ENCODE measurements at regions not wholly inside any gene's neighbourhood (a gene's known extent, or its start where the extent isn't known, plus 50 kb on each side); places are given as distances from the start of the nearest gene placed in this dataset.

- TF ChIP-seq CTCF (IDR thresholded peaks at IDR 0.05) = no peak
- TF ChIP-seq POLR2A (IDR thresholded peaks at IDR 0.05) = no peak
- DNase-seq (ENCODE audit: low spot score in 2 of 2) = no peak
- no peak overlapping the region for H3K4me3 ChIP-seq (ENCODE audit: low read depth, poor library complexity, severe bottlenecking)
- intact Hi-C loops (cut with DNase I; ENCODE audit: low total_unique reads) = no loop called here
These were observed 665.0 kb upstream of the CBLB start for GRCh38 chr3:106533788-106534160.

DNA sequence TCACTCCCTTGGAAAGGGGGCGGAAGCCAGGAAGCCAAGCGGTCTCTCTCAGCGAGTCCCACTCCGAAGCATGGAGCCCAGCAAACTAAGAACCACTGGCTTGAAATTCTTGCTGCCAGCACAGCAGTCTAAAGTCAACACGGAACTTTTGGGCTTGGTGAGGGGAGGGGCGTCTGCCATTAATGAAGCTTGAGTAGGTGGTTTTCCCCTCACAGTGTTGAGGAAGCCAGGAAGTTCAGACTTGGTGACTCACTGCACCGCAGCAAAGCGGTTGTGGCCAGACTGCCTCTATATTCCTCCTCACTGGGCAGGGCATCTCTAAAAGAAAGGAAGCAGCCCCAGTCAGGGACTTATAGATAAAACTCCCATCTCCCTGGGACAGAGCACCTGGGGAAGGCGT is 665.4 kb upstream of the CBLB start:
- intact Hi-C loops (cut with DNase I; ENCODE audit: low total_unique reads) = no loop called here
- 82 to 89% methylated on average over 9 of the region's 9 CpGs for WGBS, 2 donors
- DNase-seq (ENCODE audit: low spot score in 2 of 2) = no peak
- H3K4me3 ChIP-seq (ENCODE audit: low read depth, poor library complexity, severe bottlenecking) = no peak overlapping the region
- TF ChIP-seq CTCF (IDR thresholded peaks at IDR 0.05) = no peak

- intact Hi-C loops (cut with DNase I; ENCODE audit: low total_unique reads) = no loop called here
- TF ChIP-seq POLR2A (IDR thresholded peaks at IDR 0.05) (no peak), CTCF (IDR thresholded peaks at IDR 0.05) (no peak)
- no peak overlapping the region for H3K4me3 ChIP-seq (ENCODE audit: low read depth, poor library complexity, severe bottlenecking)
- 90 to 96% methylated on average over 3 of the region's 3 CpGs for WGBS, 2 donors
- no peak for DNase-seq (ENCODE audit: low spot score in 2 of 2)
These were observed 671.9 kb upstream of the CBLB start for GRCh38 chr3:106540743-106541142.

GRCh38 chr3:106542101-106542769 is 673.4 kb upstream of the CBLB start:
- intact Hi-C loops (cut with DNase I; ENCODE audit: low total_unique reads) = no loop called here

GRCh38 chr3:106552351-106553043 is 683.7 kb upstream of the CBLB start:
- DNase-seq (ENCODE audit: low spot score in 2 of 2) = no peak
- intact Hi-C loops (cut with DNase I; ENCODE audit: low total_unique reads) = no loop called here
- H3K4me3 ChIP-seq (ENCODE audit: low read depth, poor library complexity, severe bottlenecking) = no peak overlapping the region
- no peak for TF ChIP-seq CTCF (IDR thresholded peaks at IDR 0.05)
- TF ChIP-seq POLR2A (IDR thresholded peaks at IDR 0.05) = no peak
- WGBS, 2 donors = 93 to 96% methylated on average over 4 of the region's 4 CpGs

More at GRCh38 chr3:106542101-106542769, 673.4 kb upstream of the CBLB start:
- H3K4me3 ChIP-seq (ENCODE audit: low read depth, poor library complexity, severe bottlenecking) = no peak overlapping the region
- no peak for DNase-seq (ENCODE audit: low spot score in 2 of 2)
- 65 to 72% methylated on average over 6 of the region's 6 CpGs for WGBS, 2 donors
- no peak for TF ChIP-seq CTCF (IDR thresholded peaks at IDR 0.05)
- no peak for TF ChIP-seq POLR2A (IDR thresholded peaks at IDR 0.05)
